IPS-11a (cell line): ENCODE measurements at regions not wholly inside any gene's neighbourhood (a gene's known extent, or its start where the extent isn't known, plus 50 kb on each side); places are given as distances from the start of the nearest gene placed in this dataset.
"Not testable (repeated sequence)": the region's sequence is repeated elsewhere in the genome, so short reads cannot be mapped to it uniquely, and the experiment has no call there.

Experiments
- H3K4me3 ChIP-seq: one replicate; pipeline ENCODE4 v1.5.1; 2013; ENCODE audit warnings: low read depth, low read length, control low read depth

DNA sequence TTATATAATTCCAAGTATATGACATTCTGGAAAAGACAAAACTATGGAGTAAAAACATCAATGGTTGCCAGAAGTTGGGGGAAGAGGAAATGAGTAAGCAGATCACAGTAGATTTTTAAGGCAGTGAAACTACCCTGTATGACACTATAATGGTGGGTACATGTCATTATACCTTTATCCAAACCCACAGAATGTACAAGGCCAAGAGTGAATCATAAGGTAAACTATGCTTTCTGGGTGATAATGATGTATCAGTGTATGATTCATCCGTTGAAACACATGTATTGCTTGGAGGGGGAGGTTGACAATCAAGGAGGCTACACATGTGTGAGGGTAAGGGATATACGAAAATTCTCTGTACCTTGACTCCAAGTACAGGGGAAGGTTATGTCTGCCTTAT is 862.7 kb downstream of the PLA2G4A start:
- no peak overlapping the region for H3K4me3 ChIP-seq

- H3K4me3 ChIP-seq, result no peak overlapping the region
These were observed 864.0 kb downstream of the PLA2G4A start for GRCh38 chr1:187692799-187693198.

DNA sequence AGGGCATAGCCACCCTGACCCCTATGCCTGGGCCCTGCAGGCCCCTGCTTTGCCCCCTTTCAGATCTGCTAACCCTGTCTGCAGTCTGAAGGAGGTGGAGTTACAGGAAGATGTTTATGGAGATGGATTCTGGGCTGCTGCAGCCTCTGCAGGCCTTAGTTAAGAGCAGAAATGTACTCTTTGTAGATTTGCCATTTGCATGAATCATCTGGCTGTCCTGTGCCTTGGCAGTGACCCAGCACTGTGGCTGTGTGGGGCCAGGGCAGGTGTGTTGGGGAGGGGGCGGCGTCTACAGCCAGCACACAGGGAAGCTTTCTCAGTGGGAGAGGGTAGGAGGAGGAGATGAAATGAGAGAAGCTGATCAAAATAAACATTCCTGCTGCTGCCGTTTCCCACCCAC is 867.3 kb downstream of the PLA2G4A start:
- H3K4me3 ChIP-seq, result no peak overlapping the region

DNA sequence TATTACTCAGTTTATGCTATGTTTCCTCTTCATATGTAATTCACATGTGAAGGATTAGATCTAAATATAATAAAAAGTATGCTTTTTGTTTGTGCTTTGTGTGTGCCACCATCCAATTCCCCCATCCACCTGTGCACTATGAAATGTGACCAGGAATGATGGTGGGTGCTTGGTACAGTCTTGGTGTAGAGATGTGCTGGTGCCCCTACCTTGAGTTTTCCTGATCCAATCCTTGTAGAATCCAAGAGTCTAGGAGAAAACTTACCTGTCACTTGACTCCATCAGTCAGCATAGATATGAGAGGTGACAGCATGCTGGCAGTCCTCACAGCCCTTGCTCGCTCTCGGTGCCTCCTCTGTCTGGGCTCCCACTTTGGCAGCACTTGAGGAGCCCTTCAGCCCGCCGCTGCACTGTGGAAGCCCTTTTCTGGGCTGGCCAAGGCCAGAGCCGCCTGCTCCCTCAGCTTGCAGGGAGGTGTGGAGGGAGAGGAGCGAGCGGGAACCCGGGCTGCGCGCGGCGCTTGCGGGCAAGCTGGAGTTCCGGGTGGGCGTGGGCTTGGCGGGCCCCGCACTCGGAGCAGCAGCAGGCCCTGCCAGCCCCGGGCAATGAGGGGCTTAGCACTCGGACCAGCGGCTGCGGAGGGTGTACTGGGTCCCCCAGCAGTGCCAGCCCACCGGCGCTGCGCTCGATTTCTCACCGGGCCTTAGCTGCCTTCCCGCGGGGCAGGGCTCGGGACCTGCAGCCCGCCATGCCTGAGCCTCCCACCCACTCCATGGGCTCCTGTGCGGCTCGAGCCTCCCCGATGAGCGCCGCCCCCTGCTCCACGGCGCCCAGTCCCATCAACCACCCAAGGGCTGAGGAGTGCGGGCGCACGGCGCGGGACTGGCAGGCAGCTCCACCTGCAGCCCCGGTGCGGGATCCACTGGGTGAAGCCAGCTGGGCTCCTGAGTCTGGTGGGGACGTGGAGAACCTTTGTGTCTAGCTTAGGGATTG is 874.7 kb downstream of the PLA2G4A start:
- H3K4me3 ChIP-seq, result not testable (repeated sequence)

- H3K4me3 ChIP-seq, result no peak overlapping the region
These were observed 885.7 kb downstream of the PLA2G4A start for GRCh38 chr1:187714470-187714869.

- H3K4me3 ChIP-seq, result no peak overlapping the region
These were observed 886.7 kb downstream of the PLA2G4A start for GRCh38 chr1:187715483-187715882.

DNA sequence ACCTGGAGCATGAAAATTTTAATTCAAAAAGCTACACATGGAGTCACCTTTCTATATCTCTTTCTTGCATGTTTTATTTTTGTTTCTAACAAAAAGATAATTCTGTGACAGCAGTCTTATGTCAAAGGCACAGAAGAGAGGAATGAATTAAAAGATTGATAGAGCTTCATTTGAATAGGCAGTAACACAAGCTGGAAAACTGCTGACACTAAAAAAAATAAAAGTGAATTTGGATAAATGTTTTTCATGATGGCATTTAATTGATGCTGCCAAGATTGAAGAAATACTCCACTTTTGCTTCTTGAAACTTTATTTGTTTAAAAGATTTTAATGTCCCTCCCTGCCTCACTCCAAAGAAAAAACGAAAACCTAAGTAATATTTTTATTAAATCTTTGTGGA is 887.4 kb downstream of the PLA2G4A start:
- no peak overlapping the region for H3K4me3 ChIP-seq

GRCh38 chr1:187718527-187718926 is 889.8 kb downstream of the PLA2G4A start:
- H3K4me3 ChIP-seq, result no peak overlapping the region

DNA sequence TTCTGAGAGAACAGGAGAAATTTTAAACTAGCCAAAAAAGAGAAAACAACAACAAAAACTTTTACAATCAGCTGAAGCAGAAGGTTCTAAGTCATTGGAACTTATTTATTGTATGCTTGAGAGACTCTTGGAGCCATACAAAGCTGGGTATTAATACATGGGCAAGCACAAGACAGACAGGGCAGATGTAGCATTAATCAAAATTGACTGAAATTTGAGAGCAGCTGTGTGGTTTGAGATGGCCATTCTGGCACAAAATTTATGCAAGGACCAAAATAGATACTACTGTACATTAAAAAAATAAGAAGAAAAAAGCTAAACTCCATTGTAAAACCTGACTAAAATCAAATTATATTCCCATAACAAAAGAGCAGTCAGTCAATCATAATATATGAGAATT is 892.5 kb downstream of the PLA2G4A start:
- H3K4me3 ChIP-seq, result no peak overlapping the region

- no peak overlapping the region for H3K4me3 ChIP-seq
These were observed 896.5 kb downstream of the PLA2G4A start for GRCh38 chr1:187725216-187725615.

DNA sequence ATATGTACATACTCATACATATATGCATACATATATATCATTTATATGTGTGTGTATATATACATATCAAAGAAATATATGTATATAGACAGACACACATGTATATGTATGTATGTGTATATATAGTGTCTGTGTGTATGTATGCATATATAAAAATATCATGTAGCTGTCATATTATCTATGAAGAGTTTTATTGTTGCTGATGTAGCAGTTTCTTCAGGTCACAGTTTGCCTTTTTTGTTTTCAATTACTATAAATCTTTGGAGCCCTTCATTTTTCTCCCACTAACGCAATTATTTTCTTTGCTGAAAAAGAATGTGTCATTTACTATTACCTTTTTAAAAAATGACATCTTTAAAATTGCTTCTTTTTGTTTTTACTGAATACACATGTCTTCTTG is 904.5 kb downstream of the PLA2G4A start:
- no peak overlapping the region for H3K4me3 ChIP-seq

GRCh38 chr1:187734427-187734826 is 905.7 kb downstream of the PLA2G4A start:
- H3K4me3 ChIP-seq, result no peak overlapping the region

- H3K4me3 ChIP-seq, result no peak overlapping the region
These were observed 915.9 kb downstream of the PLA2G4A start for GRCh38 chr1:187744665-187745064.

DNA sequence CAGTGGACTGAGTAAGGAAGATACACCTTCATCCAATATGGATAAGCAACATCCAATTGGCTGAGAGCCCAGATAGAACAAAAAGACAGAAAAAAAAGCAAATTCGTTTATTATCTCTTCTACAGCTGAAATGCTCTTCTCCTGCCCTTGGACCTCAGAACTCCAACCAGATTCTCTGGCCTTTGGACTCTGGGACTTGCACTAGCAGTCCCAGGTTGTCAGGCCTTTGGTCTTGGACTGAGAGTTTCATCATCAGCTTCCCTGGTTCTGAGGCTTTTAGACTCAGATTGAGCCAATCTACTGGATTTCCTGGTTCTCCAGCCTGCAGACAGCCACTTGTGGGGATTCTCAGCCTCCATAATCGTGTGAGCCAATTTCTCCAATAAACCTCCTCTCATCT is 926.8 kb downstream of the PLA2G4A start:
- no peak overlapping the region for H3K4me3 ChIP-seq

DNA sequence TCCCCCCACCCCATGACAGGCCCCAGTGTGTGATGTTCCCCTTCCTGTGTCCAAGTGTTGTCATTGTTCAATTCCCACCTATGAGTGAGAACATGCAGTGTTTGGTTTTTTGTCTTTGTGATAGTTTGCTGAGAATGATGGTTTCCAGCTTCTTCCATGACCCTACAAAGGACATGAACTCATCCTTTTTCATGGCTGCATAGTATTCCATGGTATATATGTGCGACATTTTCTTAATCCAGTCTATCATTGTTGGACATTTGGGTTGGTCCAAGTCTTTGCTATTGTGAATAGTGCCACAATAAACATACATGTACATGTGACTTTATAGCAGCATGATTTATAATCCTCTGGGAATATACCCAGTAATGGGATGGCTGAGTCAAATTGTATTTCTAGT is 927.9 kb downstream of the PLA2G4A start:
- not testable (repeated sequence) for H3K4me3 ChIP-seq

GRCh38 chr1:187759825-187760333 is 931.1 kb downstream of the PLA2G4A start:
- H3K4me3 ChIP-seq, result no peak overlapping the region

GRCh38 chr1:187762118-187762517 is 933.4 kb downstream of the PLA2G4A start:
- H3K4me3 ChIP-seq, result no peak overlapping the region

GRCh38 chr1:187763465-187763864 is 934.7 kb downstream of the PLA2G4A start:
- no peak overlapping the region for H3K4me3 ChIP-seq

DNA sequence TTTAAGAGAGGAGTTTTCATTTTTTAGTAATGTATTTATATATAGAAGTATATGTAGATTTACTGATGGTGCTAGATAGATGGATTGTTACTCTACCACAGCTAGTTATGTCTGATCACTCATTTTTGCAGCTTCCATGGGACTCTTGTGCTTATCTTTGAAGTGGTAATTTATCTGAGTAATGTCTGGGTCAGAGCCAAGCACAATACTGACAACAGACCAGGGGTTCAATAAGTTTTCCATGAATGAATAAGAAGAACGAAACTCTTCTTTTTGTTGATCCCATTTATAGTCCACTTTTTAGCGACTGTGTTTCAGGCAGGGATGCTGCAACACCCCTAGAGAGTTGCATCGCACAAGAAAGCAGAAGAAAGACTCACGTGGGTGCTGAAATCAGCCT is 935.2 kb downstream of the PLA2G4A start:
- H3K4me3 ChIP-seq, result no peak overlapping the region

DNA sequence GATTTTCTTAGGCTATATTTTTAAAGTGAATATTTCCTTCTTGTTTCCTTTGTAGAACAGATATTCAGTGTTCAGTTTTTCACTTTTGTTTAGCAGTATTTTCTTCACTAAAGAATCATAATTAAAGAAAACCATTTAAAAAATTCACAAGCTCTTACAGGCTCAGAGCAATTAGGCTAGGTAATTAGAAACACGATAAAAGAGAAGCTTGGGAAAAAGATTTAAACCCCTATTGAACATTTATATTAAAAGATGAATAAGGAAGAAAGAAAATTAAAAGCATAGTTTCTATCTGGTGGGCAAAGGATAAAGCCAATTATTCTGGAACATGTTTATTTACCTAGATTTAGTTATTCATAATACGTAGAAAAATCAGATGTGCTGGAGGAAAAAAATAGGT is 942.6 kb downstream of the PLA2G4A start:
- H3K4me3 ChIP-seq, result no peak overlapping the region

DNA sequence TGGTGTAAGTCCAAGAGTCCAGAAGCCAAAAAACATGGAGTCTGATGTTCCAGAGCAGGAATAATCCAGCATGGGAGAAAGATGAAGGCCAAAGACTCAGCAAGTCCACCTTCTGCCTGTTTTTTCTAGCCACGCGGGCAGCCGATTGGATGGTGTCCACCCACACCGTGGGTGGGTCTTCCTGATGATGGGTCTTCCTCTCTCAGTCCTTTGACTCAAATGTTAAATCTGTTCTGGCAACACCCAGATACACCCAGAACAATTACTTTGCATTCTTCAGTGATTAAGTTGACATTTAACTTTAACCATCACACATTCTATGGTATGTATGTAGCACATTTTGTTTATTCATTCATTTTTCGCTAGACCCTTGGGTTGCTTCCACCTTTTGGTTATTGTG is 944.4 kb downstream of the PLA2G4A start:
- H3K4me3 ChIP-seq, result no peak overlapping the region

DNA sequence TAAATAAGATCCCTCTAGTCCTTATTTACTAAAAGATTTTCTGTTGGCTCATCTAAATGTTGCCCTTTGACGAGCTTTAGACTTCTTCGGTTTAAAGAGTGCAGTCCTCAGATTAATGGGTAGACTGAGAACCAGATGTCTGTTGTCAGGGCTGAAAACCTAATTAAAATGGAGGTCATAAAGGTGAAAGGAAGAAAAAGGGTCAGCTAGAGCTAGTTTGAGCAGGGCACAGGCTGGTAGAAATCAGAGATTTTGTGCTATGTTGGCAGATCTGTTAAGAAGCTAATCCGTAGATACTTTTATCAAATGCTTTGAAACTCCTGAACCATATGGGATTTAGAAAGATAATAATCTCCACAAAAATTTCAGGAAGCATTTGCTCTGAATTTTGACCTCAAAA is 959.0 kb downstream of the PLA2G4A start:
- H3K4me3 ChIP-seq, result no peak overlapping the region

- no peak overlapping the region for H3K4me3 ChIP-seq
These were observed 960.0 kb downstream of the PLA2G4A start for GRCh38 chr1:187788718-187789117.
